ENCODE measurements at regions not wholly inside any gene's neighbourhood (a gene's known extent, or its start where the extent isn't known, plus 50 kb on each side); places are given as distances from the start of the nearest gene placed in this dataset.

DNA sequence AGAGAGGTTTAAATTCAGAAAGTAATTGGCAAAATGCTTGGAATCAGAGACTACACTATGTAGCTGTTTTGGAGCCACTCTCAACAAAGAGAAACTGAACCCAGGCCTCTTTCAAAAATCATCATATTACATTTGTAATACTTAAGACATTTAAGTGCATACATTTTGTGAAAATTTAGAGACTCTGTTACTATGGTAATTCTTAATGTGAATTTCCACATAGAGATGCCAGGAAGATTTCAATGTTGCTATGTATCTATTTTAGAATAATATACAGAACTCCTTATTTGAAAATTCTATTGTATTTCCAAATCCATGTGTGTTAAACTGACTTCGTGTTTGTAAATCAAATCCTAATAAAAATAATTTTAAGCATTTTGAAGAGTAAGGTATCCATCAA is 1260.9 kb upstream of the C9orf72 start:
- DNase-seq (ENCODE audit: low spot score): no peak

DNA sequence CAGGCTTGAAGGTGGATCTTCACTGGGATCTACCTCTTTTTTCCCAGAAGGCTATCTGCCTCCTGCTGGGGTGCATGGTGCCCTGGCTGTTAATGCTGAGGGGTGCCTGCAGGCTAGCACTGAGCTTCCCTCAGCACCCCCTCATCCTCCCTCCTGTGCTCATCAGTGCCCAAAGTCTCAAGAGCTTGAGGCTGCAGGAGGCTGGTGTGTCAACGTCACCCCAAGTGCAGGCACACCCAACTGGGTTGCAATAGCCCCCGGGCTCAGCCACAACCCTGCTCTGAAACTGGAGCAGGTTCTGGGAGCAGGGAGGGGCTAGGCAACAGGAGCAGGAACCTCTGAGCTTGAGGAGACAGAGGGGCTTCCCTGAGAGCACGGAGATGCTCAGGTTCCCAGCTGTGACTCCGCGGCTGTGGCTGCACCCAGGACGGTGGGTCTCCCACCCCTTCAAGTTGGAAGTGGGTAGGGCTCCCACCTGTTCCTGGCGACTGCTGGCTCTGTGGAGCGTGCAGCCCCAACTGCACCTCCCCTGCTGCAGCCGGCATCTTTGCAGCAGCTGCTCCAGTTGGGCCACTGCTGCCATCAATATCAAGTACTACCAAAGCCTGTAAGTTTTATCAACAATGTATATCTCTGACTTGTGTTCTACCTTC is 1266.6 kb upstream of the C9orf72 start:
- DNase-seq (ENCODE audit: low spot score): no peak

DNA sequence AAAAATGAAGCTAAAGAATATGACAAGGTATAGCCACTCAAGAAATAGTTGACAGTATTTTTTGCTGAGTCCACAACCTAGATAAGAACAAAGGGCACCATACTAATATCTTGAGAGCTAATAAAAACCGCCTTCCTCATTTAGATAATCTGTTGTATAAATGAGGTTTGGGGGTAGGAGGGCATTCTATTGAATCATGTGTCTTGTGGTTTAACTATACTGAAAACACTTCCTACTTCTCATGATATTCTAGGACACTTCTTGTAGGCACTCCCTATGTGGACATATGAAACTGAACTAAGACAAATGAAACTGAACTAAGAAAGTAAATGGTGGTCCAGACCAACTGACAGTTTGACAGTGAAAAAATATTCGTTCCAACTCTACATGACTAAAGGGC is 1268.5 kb upstream of the C9orf72 start:
- no peak for DNase-seq (ENCODE audit: low spot score)

DNA sequence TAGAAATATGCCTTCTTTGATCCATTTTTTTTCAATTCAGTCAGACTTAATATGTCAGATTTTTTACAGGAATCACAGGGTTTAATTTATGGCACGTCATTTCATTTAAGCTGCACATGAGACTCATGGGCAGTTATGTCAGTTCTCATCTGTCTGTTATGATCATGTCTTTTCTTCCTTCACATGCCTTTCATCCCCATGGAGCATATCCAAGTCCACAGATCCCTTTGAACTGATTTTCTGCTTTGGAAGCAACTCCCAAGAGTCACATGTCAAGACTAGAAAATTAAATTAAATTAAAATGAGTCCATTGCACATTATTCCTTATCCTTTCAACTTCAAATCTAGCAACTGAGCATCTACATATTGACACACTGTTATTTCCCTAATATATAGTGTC is 1274.0 kb upstream of the C9orf72 start:
- no peak for DNase-seq (ENCODE audit: low spot score)

DNA sequence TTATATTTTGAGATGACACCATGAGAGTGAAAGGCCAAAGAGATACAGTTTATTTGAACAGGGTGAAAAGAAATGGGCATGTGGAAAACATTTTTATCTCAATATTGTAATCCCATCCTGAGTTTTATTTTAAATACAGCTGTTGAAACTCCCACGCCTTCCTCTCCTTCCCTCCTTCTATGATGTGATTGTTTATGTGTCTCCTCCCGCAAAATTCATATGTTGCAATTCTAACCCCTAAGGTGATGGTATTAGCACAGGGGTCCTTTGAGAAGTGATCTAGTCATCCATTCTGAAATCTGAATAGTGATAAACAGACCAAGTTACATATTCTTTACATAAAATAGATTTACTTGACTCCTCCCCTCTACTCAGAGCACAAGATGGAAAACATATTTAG is 1275.4 kb upstream of the C9orf72 start:
- DNase-seq (ENCODE audit: low spot score): no peak

DNA sequence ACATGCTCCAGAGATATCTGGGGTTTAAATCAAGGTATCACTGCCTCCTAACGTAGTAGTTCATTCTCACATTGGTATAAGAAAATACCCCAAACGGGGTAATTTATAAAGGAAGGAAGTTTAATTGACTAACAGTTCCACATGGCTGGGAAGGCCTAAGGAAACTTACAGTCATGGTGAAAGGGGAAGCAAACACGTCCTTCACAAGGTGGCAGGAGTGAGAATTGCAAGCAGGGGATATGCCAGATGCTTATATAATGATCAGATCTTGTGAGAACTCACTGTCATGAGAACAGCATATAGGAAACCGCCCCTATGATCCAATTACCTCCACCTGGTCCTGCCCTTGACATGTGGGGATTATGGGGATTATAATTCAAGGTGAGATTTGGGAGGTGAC is 1280.2 kb upstream of the C9orf72 start:
- peak; percentile 16 for DNase-seq (ENCODE audit: low spot score)

DNA sequence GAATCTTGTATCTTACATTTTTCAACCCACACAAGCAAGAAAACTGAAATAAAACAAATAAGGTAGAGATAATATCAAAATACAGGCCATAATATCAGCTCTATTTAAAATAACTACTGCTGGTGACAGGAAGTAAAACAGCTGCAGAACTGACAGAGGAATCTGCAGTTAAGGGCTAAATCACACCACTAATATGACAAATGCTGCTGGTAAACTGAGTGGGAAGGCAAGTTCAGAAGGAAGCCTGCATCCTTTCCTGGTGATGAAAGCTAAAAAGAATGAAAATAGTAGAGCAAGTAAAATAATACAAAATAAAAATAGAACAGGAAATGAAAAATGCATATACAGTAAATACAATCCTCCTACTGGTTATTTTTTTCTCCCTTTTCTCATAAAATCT is 1293.7 kb upstream of the C9orf72 start:
- DNase-seq (ENCODE audit: low spot score): no peak

DNA sequence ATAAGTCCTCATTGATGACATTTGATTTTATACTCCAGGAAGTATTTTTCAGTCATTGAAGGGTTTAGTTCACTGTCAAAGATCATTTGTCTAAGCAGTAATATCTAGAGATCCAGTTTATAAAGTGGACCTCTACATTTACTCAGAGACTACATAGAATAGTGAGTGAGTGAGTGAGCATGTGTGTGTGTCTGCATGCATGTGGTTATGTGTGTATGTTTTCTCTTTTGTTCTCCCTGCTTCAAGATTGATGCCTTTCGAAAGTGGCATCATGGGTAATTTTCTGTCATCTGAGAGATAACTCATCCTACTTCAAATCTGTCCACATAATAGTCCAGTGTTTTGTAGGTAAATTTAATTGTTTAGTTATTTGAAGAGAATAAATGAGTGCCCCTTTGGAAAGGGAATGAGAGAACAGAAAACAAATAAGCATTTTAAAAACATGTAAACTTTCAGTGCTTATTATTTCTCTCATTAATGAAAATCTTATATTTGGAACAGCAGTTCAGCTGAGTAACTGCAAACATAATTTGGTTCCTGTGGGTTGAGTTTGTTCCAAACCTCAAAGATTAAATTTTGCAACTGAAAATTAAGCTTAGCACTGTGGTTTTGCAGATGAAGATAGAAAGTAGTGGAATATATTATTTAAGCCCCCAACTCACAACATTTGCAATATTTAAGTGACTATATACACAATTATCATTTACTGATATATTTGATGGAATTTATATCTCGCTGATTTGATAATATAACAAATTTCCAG is 1295.1 kb upstream of the C9orf72 start:
- DNase-seq (ENCODE audit: low spot score): no peak

DNA sequence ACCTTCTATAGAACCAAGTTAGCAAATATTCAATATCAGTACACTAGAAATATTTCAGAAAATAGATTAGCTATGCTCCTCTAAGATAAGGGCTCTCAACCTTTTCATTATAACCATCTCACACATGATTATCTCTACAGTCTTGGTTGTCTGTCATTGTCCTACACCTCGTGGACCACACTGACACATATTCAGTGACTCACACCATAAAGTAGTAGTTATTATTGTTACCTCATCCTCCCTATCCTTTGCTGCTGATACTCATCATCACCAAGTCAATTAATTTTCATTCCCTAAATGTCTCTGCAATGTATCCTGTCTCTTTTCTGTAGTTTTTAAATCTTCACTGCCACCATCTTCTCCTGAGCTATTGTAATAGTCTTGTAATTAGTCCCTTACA is 1309.2 kb upstream of the C9orf72 start:
- DNase-seq (ENCODE audit: low spot score): peak; percentile 22

DNA sequence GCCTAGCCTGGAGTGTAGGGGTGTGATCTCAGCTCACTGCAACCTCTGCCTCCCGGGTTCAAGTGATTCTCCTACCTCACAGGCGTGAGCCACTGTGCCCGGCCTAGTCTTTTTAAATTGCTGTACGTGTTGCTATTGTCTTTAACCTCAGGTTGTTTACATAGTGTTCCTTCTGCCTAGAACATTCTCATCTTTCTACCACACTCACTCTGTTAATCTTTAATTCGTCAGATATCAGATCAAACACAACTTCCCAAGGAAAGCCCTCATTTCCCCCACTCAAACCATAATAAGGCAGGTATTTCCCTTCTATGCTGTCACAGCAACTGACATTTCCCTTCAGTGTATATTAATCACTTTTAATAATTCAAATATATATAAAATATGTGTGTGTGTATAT is 1310.0 kb upstream of the C9orf72 start:
- DNase-seq (ENCODE audit: low spot score): peak; percentile 50

DNA sequence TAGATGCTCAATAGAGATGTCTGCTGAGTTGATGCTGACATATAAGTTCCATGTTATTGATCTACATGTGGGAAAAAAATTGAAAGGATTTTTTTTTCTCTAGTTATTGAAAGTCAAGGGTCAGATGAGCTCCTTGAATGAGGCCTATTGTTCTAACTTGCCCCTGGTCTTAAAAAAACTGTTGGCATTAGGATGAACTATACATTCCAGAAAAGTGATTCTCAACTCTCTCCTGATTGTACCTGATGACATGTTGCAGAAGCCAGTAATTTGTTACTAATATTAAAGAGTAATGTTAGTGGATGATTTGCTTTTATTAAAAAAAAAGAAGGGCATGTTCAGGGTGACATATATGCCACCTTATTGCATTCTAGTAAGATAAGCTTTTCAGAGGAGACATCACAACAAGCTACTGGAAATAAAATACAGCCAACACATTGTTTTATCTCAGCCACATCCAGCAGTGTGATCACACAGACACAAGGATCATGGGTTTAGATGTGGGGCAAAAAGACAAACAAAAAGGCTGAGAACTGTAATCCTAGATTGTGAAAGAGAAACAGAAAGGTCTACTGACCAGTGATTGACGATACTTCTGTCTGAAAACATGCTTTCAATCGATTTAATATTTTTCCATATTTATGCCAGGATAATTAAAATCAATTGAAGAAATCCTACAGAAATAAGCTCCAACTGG is 1314.1 kb upstream of the C9orf72 start:
- DNase-seq (ENCODE audit: low spot score): no peak

DNA sequence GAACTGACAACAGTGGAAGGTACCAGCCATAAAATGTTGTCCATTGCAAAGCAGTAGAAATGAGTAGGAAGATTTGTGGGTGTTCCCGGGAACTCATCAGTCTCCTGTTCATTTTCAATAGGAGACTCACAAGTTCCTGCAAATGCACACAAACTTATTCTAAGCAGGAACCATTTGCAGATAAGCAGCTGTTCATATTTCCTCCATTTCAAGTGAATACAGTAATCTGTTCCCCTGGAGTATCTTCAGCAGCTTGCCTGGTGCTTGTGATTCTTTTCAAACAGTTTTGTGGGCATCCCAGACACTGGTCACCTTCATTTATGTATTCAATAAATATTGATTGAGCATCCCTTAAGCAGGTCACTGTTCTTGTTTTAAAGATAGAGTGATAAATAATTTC is 1315.5 kb upstream of the C9orf72 start:
- DNase-seq (ENCODE audit: low spot score): no peak

DNA sequence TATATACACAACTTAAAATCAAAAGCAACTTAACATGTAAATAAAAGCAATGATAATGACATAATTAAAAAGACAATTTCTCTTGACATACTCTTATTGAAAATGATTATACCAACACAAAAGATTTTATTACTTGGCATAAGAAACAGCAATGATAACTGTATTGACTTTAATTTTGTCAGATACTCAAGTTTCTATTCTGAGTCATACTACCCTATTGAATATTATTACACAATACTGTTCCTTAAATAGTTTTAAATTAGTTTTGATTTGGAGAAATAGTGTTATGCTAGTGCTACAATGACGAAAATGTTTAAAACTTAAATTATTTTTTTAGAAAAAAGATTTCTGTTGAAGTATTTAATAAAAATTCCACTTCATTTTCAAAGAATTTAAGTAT is 1319.3 kb upstream of the C9orf72 start:
- no peak for DNase-seq (ENCODE audit: low spot score)

DNA sequence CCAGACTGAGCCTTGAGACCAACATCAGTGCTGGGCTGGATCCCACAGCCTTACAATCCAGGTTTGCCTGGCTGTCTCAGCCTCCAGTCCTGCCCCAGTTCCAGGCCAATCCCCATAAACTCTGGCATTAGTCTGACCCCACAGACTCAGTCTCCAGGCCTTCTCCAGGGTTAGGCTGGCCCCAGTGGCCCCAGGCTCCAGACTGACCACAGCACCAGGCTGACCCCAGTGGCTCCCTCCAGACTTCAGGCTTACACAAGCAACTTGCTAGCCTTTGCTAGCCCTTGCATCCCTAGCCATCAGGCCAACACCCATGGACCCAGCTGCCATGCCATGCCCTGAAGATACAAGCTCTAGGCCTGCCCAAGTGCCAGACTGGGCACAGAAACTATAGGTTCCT is 1326.0 kb upstream of the C9orf72 start:
- DNase-seq (ENCODE audit: low spot score): no peak

DNA sequence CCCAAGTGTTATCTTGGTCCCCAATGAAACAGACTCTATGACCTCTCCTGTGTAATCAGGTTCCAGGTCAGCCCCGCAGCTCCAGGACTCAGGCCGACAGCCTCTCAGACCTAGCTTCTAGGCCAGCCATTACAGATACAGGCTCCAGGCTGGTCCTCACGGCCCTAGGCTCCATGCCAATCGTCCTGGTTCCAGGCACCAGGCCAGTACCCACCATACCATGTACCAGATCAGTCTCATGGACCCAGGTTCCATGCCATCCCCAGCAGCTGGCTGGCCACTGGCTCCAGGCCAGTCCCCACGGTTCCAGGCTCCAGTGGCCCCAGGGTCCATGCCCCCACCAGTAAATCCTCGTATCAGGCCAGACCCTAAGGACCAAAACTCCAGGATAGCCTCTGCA is 1326.6 kb upstream of the C9orf72 start:
- no peak for DNase-seq (ENCODE audit: low spot score)

DNA sequence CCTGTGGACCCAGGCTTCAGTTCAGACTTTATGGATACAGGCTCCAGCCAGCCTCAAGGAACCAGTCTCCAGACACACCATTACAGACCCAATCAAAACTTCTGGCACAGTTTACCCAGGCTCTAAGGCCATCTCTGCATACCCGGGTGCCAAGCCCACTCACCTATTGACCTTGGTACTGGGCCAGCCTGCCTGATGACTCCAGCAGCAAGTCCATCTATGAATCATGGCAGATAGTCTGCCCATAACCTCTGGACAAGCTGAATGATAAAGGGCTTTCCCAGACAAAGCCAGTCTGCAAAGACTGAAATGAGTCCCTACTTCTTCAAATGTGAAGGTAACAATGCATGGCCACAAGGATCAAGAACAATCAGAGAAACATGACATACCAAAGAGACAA is 1327.1 kb upstream of the C9orf72 start:
- peak; percentile 68 for DNase-seq (ENCODE audit: low spot score)

DNA sequence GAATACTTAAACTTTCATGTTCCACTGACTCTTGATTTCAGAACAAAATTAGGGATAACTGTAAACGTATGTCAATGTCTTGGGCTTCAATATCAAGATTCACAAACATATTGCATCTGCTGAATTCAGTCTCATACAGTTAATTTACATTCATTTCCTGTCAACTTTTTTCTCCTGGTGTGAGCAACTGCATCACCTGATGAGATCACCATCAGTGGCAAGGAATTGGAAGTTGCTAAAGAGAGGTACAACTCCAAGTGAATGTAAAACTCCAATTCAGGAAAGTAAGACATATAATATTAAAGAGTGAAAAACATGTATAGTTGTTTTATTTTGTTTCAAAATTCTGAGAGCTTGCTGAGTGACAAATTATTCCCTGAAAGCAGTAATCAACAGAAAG is 1336.2 kb upstream of the C9orf72 start:
- peak; percentile 21 for DNase-seq (ENCODE audit: low spot score)

DNA sequence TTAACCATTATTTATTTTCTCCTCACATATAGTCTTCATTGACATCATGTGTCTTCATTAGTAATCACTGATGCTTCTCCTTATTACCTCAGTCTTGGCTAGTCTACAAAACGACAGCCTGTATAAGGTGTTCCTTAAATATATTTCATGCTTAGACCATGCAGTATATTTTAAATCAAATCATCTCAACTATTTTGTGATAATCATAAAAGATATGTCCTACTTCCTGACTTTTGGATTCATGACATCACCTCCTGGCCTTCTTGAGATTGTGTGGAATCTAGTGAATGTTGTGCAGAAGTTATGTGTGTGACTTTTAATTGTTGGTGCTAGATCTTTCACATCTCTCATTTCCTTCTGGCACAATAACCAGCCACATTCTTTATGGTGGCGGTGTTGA is 1339.3 kb upstream of the C9orf72 start:
- DNase-seq (ENCODE audit: low spot score): no peak

DNA sequence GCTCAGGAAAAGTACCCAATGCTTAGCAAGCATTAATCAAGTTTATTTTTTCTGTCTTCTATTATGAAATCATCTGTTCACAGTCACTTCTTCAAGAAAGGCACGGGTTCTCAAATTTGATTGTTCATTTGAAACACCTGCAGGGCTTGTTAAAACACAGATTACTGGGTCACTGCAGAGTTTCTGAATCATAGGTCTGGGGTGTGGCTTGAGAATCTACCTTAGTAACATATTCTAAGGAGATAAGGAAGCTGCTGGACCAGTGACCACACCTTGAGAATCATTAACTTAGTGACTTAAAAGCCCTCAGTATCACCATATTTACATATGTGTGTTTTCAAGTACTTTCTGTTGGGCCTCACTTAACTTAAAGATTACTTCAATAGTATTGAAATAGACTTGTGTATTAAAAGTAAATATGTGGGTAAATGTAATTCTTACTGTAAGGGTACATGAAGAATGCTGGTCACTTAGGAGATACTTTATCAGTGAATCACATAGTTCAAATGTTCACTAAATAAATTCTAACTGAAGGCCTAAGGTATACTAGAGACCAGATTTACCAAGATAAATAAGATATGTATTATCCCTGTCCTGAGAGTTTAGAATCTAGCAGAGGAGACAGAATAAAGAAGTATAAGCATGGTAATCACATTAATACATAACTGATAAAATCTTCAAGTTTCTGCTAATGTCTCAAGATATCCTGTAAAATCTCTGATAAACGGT is 1342.1 kb upstream of the C9orf72 start:
- peak; percentile 90 for DNase-seq (ENCODE audit: low spot score)

DNA sequence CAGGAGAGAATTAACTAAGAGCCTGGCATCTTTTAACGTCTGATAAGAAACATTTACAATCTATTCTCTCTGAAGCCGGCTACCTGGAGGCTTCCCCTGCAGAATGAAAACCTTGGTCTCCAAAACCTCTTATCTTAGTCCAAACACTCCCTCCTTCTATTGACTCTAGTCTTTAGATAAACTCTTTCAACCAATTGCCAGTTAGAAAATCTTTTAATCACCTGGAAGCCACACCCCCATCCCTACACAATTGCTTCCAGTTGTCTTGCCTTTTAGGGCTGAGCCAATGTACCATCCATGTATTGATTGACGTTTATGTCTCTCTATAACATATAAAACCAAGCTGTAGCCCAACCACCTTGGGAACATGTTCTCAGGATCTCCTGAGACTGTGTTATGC is 1343.1 kb upstream of the C9orf72 start:
- no peak for DNase-seq (ENCODE audit: low spot score)

DNA sequence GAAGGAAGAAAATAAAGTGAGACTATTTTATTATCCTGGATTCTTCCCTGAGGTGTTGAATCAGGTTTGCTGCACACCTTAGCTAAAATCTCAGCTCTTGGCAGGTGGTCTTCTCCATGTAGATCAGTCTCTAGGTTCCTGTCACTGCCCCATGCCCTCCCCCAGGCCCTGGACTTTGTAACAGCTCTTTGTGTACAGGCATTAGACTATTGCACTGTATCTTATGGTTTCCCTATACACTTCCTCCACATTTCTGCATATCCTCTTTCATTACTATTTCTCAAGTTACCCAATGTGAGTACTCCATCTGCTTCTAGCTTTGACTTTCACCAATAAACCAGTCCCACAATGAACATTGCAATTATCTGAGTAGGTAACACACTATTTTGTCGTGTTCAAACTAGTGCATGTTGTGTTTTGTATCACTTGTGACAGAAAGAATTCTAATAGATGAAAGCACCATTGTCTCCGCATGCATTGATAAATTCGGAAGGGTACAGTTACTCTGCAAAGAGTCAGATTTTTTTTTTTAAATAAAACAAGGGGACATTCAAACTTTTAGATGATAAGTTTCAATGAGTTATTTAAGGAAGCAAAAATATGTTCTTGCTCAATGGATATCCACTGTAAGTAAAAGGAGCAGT is 1348.7 kb upstream of the C9orf72 start:
- DNase-seq (ENCODE audit: low spot score): no peak

DNA sequence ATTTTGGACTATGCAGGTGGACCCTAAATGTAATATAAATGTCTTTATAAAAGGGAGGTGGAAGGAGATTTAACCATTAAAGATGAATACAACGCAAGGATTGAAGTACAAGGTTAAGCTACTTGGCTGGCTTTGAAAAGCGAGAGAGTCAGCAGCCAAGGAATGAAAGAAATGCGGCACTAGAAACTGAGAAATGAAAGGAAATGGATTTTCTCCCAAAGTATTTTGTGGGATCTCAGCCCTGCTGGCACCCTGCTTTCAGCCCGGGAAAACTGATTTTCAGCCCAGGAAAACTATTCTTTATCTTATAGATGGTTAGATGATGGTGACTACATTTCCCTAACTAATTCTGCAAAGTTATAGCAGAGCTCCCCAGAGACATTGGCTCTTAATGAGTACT is 1349.6 kb upstream of the C9orf72 start:
- no peak for DNase-seq (ENCODE audit: low spot score)
